Calu3 (cell line): ENCODE measurements at regions not wholly inside any gene's neighbourhood (a gene's known extent, or its start where the extent isn't known, plus 50 kb on each side); places are given as distances from the start of the nearest gene placed in this dataset.

Experiments used
- BruUV-seq: library from RNA; stranded (reverse); fragments of 400-500 nt; replicated peaks from 2 replicates; lab custom pipeline; 2021; lab: Mats Ljungman, UMichigan
- CTCF ChIA-PET: fragments of 300-600 bp; sonication (Branson Sonifier 250); formaldehyde crosslinking; loops from one replicate; lab custom pipeline; 2022; ENCODE audit warnings: antibody characterized with exemption; lab: Charles Lee
- DNase-seq: peaks from one replicate; pipeline ENCODE4 v3.0.0; 2022
- H3K27ac Mint-ChIP-seq: one replicate; pipeline ENCODE4 v1.8.0; 2022; ENCODE audit warnings: mixed read lengths; ENCODE audit not compliant: unreplicated experiment
- H3K27me3 Mint-ChIP-seq: one replicate; pipeline ENCODE4 v1.8.0; 2022; ENCODE audit warnings: mixed read lengths; ENCODE audit not compliant: unreplicated experiment
- H3K36me3 Mint-ChIP-seq: one replicate; pipeline ENCODE4 v1.8.0; 2022; ENCODE audit warnings: mild to moderate bottlenecking, moderate library complexity, mixed read lengths; ENCODE audit not compliant: insufficient read depth, unreplicated experiment
- H3K4me1 Mint-ChIP-seq: one replicate; pipeline ENCODE4 v1.8.0; 2022; ENCODE audit warnings: mild to moderate bottlenecking, low read depth, mixed read lengths; ENCODE audit not compliant: unreplicated experiment
- H3K4me3 Mint-ChIP-seq: one replicate; pipeline ENCODE4 v1.8.0; 2022; ENCODE audit warnings: mild to moderate bottlenecking, low read depth, moderate library complexity, mixed read lengths; ENCODE audit not compliant: unreplicated experiment
- H3K9me3 Mint-ChIP-seq: one replicate; pipeline ENCODE4 v1.8.0; 2022; ENCODE audit warnings: low read depth, mixed read lengths; ENCODE audit not compliant: unreplicated experiment
- intact Hi-C: fragments of 100-400 bp; cut with micrococcal nuclease; formaldehyde crosslinking; loops from one replicate; pipeline ENCODE4 v1.10.0; 2022; ENCODE audit not compliant: unreplicated experiment
- TF ChIP-seq, protein P1 (sequence below): fragments of 200-600 bp; IDR thresholded peaks from one replicate; pipeline ENCODE4 v1.8.0; 2022; ENCODE audit warnings: antibody characterized with exemption; ENCODE audit not compliant: unreplicated experiment

DNA sequence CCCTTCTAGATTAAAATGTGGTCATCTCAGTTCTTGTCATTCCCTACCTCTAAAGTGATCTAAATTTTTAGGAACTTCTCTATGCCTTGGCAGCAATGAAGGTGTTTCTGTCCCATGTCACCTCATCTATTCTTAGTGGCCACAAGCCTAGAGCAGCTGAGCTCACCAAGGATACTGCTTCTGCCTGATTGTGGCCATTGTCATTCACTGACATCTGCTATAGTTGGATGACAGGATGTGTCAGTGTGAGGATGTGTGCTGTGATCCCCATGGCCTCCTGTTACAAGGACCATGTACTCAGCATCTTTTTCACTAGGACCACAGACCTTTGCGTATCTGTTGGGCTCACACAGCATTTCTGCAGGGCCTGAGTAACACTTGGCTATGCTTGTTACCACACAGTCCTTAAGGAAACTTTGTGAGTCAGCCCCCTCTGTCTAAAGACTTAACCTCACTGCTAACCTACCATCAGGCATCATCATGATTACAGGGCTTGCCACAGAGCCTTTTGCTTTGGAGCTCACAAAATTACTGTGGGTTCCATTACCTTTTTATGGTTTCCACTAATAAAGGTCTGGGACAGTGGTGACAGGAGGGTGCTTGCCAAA, 421.0 kb downstream of the ADAM29 start:
- Mint-ChIP-seq H3K27ac (no peak overlapping the region), H3K9me3 (peaks cover 6% of the 10 kb centered on the region), H3K4me3 (no peak overlapping the region), H3K27me3 (no peaks in the 10 kb centered on the region), H3K4me1 (peaks cover 21% of the 10 kb centered on the region), H3K36me3 (no peaks in the 10 kb centered on the region)
- CTCF ChIA-PET, result no interaction called here
- intact Hi-C loops, result no loop called here
- DNase-seq, result no peak
- BruUV-seq, result no TSS peak
- TF ChIP-seq, protein P1, sequence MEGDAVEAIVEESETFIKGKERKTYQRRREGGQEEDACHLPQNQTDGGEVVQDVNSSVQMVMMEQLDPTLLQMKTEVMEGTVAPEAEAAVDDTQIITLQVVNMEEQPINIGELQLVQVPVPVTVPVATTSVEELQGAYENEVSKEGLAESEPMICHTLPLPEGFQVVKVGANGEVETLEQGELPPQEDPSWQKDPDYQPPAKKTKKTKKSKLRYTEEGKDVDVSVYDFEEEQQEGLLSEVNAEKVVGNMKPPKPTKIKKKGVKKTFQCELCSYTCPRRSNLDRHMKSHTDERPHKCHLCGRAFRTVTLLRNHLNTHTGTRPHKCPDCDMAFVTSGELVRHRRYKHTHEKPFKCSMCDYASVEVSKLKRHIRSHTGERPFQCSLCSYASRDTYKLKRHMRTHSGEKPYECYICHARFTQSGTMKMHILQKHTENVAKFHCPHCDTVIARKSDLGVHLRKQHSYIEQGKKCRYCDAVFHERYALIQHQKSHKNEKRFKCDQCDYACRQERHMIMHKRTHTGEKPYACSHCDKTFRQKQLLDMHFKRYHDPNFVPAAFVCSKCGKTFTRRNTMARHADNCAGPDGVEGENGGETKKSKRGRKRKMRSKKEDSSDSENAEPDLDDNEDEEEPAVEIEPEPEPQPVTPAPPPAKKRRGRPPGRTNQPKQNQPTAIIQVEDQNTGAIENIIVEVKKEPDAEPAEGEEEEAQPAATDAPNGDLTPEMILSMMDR, result no peak

DNA sequence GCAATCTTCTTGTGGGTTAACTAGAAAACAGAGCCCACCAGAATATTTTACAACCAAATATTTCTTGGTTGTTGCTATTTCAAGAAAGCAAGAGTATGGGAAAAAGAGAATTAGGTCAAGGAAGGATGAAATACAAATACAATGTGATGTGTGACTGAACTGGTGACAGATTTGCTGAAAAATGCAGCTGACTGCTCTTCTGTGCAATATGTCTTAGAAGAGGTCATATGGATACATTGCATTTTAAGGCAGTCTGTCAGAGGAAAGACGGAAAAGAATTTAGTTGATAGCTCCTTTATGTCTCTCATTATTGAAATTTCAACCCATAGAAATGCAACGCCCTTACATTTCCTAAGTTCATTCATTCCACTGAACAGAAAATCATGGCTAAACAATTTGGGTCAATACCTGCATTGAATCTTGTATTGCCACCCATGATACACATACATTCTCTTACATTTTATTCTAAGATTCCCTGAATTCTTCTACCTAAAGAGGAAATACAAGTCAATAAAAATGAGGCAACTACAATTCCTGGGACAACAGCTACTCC, 423.1 kb downstream of the ADAM29 start:
- intact Hi-C loops, result no loop called here
- no peaks in the 10 kb centered on the region for H3K36me3 Mint-ChIP-seq
- CTCF ChIA-PET, result no interaction called here
- no TSS peak for BruUV-seq
- DNase-seq, result no peak
- H3K27me3 Mint-ChIP-seq, result no peaks in the 10 kb centered on the region
- peaks cover 21% of the 10 kb centered on the region for H3K4me1 Mint-ChIP-seq
- no peak overlapping the region for H3K27ac Mint-ChIP-seq
- H3K4me3 Mint-ChIP-seq, result no peak overlapping the region
- TF ChIP-seq, protein P1, result no peak
- peaks cover 9% of the 10 kb centered on the region for H3K9me3 Mint-ChIP-seq

DNA sequence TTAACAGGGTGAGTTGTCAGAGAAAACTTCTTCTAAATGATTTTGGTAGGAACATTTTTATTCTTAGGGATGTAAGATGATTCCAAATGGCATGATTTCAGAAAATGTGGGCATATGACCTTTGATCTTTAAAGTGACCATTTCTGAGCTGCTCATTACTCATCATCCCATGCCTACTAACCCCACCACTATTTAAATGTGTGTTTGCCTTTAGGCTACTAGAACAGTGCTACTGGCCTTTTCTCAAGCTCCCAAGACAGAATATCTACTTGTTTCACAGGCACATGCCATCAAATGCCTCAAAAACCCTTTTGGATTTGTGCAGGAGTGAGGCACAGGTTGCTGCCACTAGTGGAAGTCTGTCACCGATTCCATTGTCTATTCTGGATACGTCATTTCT, 428.2 kb downstream of the ADAM29 start:
- TF ChIP-seq, protein P1, result no peak
- H3K27me3 Mint-ChIP-seq, result no peaks in the 10 kb centered on the region
- peaks cover 7% of the 10 kb centered on the region for H3K4me1 Mint-ChIP-seq
- peaks cover 6% of the 10 kb centered on the region for H3K9me3 Mint-ChIP-seq
- no peak for DNase-seq
- no peaks in the 10 kb centered on the region for H3K36me3 Mint-ChIP-seq
- BruUV-seq, result no TSS peak
- no peak overlapping the region for H3K27ac Mint-ChIP-seq
- intact Hi-C loops, result no loop called here
- H3K4me3 Mint-ChIP-seq, result no peak overlapping the region
- CTCF ChIA-PET, result no interaction called here

DNA sequence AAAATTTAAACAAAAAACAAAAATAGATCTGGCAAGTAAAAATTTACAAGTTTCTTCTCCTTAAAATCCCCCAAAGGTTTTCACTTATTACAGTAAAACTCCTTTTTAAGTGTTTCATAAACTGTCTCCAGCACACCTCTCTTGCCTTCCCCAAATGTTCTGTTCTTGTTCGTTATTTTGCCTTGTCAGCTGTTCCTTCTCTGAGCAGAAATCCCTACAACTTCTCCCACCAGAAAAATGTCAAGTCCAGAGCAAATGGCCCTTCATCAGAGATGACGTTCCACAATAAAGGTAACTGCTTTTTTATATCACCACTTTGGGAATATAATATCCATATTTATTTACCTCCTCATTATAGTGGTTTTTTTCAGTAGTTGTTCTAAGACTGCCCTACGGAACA, 432.1 kb downstream of the ADAM29 start:
- H3K9me3 Mint-ChIP-seq, result no peaks in the 10 kb centered on the region
- no peak for DNase-seq
- CTCF ChIA-PET, result no interaction called here
- no peaks in the 10 kb centered on the region for H3K27me3 Mint-ChIP-seq
- H3K27ac Mint-ChIP-seq, result no peak overlapping the region
- no peak overlapping the region for H3K4me3 Mint-ChIP-seq
- TF ChIP-seq, protein P1, result no peak
- no peaks in the 10 kb centered on the region for H3K4me1 Mint-ChIP-seq
- H3K36me3 Mint-ChIP-seq, result no peaks in the 10 kb centered on the region
- intact Hi-C loops, result no loop called here
- BruUV-seq, result no TSS peak
